Hematopoietic multipotent progenitor cell (in vitro differentiated cells): ENCODE measurements at regions not wholly inside any gene's neighbourhood (a gene's known extent, or its start where the extent isn't known, plus 50 kb on each side); places are given as distances from the start of the nearest gene placed in this dataset.

Experiments used
- DNase-seq, 3 donors: peaks; one replicate each; pipeline ENCODE4 v3.0.0-alpha.2; 2011 to 2015; ENCODE audit warnings: low read depth in 2 of 3, low spot score in 2 of 3

DNA sequence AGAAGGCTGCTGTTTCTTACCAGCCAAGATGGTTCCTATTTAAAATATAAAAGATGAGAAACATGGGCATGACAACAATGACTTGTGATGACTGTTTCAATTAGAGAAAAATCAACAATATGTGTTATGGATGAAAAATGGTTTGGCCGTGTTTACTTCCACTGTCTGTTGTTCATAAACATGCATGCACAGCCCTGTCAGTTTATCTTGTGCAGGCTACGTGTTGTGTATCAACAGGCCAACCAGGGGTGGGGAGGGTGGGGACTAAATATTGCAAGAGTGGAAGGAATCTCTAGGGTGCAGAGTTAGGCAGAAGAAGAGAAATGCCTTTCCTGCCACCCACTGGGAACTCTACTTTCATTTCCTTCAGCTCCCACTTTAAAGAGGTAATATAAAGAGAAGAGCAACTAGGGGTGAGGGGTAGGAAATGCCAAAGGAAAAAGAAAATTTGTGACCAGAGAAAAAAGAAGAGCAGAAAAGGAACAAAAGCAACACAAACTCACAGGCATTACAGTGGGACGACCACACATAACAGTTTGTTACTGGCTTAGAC lies 116.8 kb upstream of the MEIS1 start:
- DNase-seq, result no peak

DNA sequence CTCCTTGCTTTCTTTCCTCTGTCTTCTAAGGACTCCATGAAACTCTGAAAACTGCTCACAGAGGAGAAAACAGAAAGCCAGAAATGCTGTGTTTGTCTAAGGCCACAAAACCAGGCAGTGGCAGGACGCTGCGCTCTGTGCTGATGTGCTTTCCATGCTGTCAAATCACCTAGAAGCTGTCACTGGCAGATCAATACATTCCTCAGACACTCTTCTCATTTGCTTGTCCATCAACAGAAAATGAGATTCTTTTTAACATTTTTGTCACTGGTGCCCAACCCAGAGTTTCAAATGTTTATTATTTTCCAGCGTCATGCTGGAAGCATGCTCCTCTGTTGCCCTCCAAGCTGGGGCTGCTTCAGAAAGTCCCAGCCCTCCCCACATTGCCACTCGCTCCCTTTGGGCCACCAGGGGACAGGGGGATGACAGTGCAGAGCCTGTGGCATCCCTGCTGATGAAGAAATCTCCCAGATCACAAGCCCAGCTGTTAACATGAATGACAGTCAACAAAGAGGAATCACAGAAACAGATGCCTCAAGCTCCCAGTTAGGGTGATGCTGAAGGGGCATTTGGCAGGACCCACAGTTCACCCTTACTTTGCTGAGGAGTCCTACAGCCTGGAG lies 117.5 kb upstream of the MEIS1 start:
- DNase-seq, result no peak

DNA sequence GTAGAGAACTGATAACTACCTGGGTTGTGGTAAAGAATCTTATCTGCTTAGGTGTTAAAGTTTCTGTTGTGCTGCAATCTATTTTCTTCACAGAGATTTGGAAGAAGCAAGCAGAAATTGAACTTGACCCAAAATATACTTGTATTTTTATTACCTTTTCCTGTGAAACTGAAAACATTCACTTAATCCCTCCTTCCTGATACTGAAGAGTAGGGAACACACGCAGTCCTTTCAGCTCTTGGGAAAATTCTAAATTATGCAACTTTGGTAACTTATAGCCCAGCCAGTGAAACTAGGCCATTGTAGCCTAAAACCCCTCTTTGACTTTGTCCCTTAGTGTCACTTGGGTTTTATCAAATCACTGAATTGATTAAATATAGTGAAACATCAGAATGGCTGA lies 128.4 kb upstream of the MEIS1 start:
- no peak for DNase-seq

DNA sequence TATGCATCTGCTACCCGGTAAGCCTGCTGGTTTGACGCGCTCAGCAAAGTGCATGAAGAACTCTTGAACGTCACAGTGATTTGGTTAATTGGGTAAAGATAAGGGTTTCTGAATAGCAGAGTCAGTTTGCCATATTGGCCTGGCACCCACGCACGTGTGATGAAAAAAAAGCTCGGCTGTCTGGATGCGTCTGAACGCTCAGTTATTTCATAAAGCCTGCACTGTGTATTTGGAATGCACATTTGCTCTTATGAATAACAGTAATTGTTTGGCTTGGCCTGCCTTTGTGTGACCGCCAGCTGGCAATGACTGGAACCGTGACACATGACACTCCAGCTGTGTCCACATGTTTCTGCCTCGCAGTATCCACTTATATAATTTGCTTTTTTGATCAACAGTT lies 129.2 kb upstream of the MEIS1 start:
- DNase-seq, result no peak

DNA sequence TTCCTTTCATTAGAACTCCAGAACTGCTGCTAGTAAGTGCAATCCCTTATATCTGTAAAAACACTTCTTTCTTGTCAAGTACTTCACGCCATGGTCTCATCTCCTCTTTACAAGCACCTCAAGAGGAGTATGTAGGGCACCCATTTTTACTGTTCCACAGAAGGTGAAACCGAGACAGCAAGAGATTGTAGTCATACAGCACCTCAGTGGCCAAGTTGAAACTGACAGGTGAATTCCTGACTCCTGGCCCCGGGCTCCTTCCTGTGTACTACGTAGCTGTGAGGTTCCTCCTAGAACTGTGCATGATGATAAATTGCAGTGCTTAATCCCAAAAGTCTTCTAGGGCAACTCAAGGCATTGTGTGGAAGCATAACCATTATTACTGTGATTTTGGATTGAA lies 131.5 kb upstream of the MEIS1 start:
- no peak for DNase-seq

DNA sequence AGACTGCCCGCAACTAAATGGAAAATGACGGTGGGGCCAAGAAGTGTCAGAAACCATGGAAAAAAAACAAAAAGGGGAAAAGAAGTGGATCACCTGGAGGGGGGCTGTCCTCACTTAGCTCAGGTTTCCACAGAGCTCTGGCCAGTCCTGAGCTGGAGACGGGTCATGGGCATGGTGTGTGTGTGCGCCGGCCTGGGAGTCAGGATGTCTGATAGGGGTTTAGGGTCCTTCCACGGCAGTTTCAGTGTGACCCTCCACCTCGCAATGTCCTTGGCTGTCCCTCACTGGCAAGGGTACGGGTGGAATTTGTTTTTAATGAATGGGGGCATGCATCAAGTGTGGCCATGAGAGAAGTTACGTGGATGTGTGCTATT lies 133.2 kb upstream of the MEIS1 start:
- DNase-seq, result no peak

DNA sequence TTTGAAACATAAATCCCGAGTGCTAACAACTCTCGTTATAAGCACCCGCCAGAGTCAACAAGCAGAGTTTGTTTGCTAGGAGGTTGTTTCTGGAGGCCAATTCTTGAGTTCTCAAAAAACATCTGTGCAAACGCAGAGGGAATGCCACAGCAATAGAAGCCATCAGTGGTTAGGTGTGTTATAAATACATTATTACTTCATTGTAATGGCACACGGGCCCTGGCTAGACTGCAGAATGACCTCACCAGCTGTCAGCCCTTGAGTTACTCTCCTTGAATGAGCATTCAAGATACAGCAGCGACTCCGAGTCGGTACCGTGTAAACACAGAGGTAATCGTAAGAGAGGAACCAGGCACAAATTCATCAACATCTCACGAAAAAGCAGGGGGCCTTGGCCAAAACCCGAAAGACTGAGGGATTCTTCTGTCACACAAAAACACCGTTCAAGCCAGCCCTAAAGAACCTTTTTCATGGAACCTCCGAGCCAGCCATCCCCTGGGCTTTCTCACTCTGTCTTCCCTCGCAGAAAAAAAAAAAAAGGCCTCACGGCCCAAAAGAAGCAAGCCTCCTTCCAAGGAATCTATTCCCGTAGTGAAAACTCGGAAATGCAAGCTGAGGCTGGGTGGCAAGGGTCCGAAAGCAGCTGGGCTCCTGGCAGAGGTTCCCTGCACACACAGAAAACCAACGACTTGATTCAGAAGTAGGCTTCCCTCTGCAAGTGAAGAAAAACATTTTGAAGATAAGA lies 133.7 kb upstream of the MEIS1 start:
- no peak for DNase-seq

DNA sequence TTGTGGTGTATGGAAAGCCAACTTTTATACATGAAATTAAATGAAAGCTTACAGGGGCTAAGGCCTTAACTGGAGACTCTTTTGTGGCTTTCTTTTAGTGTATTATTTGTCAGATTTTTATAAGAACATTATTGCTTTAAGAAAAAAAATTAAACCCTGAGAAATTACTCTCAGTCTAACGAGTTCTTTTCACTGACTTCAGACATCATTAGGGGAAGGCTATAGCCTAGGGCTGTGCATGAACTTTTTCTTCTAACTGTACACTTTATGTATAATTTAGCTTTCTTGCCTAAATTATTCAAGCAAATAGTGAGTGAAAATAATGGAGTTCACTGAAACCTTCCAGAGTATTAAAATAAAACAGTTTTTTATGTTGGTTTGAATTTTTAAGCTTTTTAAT lies 151.1 kb upstream of the MEIS1 start:
- DNase-seq, result no peak

DNA sequence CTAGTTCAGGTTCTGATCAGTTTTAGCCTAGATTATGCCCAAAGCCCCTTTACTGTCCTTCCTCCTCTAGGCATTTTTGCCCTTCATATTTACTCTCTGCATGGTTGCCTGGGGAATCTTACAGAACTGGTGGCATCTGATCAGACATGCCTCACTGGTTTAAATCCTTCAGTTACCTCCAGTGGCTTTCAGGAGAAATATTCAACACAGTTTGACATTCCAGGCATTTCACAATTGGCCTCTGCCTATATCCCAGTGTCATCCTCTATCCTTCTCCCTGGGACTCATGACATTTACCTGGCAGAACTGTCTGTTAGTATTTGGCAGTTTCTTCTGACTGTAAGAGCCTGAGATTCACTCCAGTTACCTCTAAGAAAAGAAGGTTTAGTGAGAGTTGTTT lies 152.9 kb upstream of the MEIS1 start:
- no peak for DNase-seq

DNA sequence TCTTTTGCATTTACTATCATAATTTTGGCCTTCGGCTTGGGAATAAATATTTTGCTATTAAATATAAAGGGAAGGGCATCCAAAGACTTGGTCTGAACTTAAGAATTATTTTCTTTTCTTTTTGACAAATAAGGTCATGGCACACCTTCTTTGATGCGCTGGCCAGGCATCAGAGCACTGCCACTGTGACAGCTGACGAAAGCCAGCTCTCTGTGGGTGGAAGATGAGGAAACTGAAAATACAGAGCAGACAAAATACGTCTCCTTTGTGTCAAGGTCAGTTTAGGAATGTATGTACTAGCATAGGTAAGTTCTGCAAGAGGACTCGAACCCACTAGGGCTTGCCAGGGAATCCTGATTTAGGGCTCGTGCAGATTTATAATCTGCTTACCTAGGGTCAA lies 155.9 kb upstream of the MEIS1 start:
- no peak for DNase-seq

DNA sequence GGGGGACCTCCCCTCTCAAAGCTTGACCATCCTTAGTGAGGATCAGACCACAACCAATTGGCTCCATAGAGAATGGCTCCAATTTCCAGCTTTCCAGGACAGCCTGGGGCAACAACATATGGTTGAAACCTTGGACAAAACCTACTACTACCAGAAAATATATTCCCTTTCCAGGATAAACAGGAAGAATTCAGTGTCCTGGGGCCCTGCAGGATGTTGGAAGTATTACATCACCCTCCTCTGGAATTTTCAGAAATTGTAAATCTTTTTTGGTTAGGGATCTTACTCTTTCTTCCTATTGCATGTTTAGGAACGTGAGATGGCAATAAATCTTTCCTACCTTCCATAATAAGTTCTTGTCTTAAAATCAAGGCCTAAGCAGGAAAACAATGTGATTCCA lies 158.9 kb upstream of the MEIS1 start:
- DNase-seq, result no peak

DNA sequence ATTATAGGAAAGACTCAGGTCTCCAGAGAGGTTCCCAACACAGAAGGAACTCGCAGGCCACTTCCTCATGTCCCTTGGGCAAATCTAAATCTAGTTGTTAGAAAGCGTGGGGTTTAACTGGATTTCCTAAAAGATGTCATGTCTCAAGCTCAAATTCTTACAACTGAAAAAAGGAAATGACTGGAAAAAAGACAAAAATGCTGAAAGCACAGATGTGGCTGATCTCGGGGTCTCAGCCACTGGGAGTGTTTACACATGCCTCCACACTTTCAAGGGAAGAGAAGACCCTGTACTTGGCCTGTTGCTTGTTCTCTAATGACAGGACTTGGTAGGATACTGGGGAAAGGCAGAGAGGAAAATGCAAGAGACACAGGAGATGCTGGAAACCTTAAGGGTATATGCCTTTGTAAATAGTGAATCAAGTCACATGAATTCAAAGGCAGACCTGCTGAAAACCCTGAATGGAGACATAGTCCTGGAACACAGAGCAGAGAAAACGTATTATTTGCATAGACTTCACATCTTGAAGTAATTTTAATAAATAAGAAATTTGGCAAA lies 160.9 kb upstream of the MEIS1 start:
- DNase-seq, result no peak

DNA sequence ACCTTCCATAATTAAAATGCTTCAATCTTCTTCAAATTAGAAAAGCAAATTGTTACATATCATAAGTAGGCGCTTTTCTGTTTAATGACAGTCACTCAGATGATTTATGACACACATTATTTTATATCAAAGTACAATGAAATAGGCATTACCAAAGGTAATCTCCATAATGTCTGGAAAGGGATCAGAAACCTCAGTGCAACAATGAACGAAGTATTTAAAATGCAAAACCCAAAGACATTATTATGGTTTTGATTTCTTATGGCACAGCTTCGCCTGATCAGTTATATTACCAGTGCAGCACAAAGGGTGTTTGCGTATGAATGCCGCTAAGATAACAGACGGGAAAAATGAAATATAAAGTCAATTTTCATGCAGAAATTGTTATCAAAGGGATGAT lies 162.2 kb upstream of the MEIS1 start:
- no peak for DNase-seq

DNA sequence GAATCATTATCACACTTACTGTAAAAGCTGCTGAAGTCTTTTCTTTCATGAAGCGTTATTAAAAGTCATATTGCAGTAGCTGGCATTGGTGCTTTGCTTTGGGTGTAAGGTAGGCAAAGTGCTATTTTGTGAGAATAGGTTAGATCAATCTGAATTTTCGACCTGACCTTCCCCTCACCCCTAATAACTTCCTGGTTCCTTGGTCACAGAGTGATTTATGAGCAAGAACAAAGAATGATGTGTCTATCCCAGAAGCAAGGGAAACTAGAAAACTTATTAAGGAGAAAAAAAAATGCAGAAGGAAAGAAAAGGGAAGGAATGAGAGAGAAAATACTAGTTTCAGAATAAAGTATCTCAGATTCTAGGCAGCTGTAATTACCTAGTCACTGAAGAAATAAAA lies 163.1 kb upstream of the MEIS1 start:
- no peak for DNase-seq

DNA sequence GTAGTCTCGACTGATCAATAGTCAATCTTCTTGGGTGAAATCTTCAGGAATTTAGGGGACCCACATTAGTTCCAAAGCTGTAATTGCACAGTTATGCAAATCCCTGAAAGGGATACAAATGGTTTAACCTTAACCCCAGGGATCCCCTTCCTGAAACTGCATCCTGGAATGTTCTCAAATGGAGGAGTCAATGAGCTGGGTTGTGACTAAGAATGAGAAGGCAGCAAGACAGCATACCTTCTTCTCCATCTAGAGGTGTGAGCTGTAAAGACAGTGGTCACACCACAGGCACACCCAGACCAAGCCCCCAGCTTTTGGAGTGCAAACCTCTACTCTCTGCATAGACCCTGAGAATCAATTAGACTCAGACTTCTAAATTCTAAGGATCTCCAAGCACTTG lies 164.7 kb upstream of the MEIS1 start:
- no peak for DNase-seq

DNA sequence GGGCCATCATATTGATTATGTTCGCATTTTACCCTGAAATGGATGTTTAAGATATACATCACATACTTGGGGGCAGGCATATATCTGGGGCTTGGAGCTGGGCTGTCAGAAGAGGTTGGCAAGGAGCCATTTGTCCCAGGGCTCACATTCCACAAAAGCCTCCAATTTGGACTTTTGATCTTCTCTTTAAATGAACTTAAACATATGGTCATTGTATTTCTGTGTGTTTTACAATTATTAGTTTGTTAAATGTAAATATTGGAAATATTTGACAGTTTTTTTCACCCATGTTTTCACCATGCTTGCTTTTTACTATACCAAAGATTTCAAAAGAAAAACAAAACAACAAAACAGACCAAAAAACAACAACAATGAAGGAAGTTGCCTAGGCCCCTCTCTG lies 165.8 kb upstream of the MEIS1 start:
- DNase-seq, result no peak

DNA sequence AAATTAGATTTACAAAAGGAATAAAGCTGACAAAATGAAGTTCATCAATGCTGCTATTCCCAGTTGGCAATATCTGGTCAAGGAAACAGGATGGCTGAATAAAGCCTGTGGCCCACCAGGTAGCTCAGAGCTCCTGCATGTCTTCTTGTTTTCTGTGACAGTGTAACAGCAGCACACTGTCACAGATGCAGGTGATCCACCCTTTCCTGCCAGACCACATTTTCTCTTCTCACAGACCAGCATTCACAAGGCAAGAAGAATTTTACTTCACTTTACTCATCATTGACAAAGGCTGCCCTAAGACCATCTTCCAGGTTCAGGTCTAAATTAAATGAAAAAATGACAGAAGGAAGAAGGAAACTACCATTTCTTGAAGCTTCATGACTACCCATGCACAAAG lies 166.2 kb upstream of the MEIS1 start:
- no peak for DNase-seq

DNA sequence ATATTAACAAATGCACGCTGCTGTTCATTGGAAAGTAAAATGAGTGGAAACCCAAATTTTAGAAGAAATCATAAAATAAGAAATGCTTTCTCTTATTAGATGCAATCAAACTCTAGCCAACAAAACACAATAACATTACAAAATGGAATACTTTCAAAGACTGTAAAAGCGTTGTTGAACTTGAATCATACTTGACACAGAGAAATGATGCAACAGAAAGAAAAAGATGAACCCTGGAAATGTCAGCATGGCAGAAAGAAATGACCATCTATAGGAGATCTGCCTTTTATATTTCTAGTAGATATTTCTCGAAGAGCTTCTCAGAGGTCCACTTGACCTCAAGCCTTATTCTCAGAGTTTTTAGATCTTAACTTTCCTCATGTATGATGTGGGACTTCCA lies 170.6 kb upstream of the MEIS1 start:
- no peak for DNase-seq

DNA sequence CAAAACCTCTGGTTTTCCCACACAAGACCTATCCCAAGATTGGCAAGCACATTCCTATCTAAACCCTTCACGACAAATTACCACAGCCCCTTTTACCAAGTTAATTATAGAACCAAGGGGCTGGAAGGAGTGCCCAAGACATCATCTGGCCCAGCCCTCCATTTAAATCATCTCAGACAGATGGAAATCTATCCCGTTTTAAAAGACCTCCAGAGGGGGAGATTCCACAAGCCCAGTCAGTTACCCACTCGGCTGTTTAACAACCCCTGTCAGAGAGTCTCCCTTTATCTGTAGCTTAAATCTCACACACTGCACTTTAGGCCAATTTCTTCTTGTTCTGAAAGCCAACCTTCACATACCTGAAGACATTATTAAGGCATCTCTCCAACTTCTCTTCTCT lies 179.1 kb upstream of the MEIS1 start:
- DNase-seq, result no peak

DNA sequence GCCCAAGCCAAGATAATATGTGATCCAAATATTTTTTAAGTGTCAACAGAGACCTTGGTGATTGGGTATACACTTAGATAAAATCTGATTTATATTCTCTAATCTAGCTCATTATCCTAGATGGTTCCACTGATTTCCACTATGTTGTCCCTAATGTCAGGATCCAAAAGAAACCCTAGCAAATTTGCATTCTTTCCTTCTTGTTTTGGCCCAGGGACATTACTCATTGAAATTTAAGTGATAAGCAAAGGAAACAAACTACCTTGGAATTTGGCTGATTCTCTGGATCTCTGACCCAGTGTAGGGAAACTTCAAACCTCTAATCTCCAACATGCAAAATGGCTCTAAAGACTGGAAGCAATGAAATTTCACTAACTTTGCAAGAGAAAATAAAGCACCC lies 179.8 kb upstream of the MEIS1 start:
- DNase-seq, result no peak

DNA sequence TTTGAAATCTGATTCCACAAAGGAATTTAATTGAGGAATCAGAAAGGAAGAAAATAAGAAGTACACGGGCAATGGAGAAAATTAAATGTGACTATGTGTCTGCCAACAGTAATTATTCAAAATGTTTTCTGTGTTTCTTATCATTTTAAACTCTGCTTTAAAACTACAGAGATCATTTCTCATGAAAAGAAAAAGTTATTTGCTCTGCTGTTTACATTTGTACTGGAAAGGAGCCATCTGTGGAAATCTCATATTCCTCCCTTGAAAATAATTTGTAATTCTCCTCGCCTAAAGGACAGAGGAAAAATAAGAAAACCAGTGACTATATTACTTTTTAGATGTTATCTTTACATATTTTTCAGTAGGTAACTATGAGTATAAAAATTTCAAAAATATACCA lies 181.9 kb upstream of the MEIS1 start:
- DNase-seq, result no peak

DNA sequence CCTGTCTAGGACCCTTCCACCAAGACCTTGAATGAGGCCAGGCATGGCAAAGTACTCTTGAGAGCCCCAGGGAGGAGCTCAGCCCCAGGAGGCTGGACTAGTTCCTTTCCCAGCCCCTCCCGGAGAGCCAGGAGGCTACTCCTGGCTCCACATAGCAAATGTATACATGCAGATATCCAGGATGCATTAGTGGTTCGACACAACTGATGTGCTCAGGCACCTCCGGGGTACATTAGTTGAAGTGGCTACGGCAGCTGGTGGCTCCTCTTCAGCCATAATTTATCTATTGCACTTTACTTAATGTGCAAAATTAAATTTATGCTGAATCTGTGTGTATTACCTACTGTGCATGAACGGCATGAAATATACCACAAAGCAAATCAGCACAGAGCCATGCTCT lies 182.8 kb upstream of the MEIS1 start:
- no peak for DNase-seq
